ENCODE measurements at regions not wholly inside any gene's neighbourhood (a gene's known extent, or its start where the extent isn't known, plus 50 kb on each side); places are given as distances from the start of the nearest gene placed in this dataset.

GRCh38 chr16:17032332-17032731 is 438.4 kb downstream of the XYLT1 start:
- Histone ChIP-seq H3K4me1 (ENCODE audit: low read length) (peaks cover 10% of the 10 kb centered on the region), H3K36me3 (replicated peaks; ENCODE audit: insufficient read depth, low read length) (no peaks in the 10 kb centered on the region), H3K27me3 (replicated peaks; ENCODE audit: insufficient read depth, low read length) (no peaks in the 10 kb centered on the region), H4K20me1 (ENCODE audit: insufficient read depth, low read length) (no peaks in the 10 kb centered on the region), H3K9me3 (replicated peaks; ENCODE audit: insufficient read depth, low read length) (no peaks in the 10 kb centered on the region), H3K9ac (ENCODE audit: low read length) (no peak overlapping the region), H3K4me2 (ENCODE audit: low read depth, low read length) (no peak overlapping the region), H3K79me2 (ENCODE audit: low read length) (no peaks in the 10 kb centered on the region), H3F3A (ENCODE audit: insufficient read depth, low read length) (peaks cover under 1% of the 10 kb centered on the region; the same call in 1 of the 2 replicates), H2AFZ (ENCODE audit: low read length) (no peak overlapping the region), H3K27ac (ENCODE audit: low read length) (no peak overlapping the region), H3K9me2 (replicated peaks; ENCODE audit: insufficient read depth, low read length) (no peaks in the 10 kb centered on the region), H3K4me3 (ENCODE audit: low read length) (no peak overlapping the region)
- no peak for TF ChIP-seq EZH2phosphoT487 (IDR thresholded peaks at IDR 0.05; ENCODE audit: low read length)
- TF ChIP-seq, protein P1, sequence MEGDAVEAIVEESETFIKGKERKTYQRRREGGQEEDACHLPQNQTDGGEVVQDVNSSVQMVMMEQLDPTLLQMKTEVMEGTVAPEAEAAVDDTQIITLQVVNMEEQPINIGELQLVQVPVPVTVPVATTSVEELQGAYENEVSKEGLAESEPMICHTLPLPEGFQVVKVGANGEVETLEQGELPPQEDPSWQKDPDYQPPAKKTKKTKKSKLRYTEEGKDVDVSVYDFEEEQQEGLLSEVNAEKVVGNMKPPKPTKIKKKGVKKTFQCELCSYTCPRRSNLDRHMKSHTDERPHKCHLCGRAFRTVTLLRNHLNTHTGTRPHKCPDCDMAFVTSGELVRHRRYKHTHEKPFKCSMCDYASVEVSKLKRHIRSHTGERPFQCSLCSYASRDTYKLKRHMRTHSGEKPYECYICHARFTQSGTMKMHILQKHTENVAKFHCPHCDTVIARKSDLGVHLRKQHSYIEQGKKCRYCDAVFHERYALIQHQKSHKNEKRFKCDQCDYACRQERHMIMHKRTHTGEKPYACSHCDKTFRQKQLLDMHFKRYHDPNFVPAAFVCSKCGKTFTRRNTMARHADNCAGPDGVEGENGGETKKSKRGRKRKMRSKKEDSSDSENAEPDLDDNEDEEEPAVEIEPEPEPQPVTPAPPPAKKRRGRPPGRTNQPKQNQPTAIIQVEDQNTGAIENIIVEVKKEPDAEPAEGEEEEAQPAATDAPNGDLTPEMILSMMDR (IDR thresholded peaks at IDR 0.05; ENCODE audit: low read length): no peak
- no peak for TF ChIP-seq EZH2 (optimal IDR thresholded peaks at IDR 0.05; ENCODE audit: low read depth, low read length)
- DNase-seq: no peak

- no peaks in the 10 kb centered on the region for H3K79me2 ChIP-seq (ENCODE audit: low read length)
Observed at GRCh38 chr16:17034477-17035252, 436.1 kb downstream of the XYLT1 start.

DNA sequence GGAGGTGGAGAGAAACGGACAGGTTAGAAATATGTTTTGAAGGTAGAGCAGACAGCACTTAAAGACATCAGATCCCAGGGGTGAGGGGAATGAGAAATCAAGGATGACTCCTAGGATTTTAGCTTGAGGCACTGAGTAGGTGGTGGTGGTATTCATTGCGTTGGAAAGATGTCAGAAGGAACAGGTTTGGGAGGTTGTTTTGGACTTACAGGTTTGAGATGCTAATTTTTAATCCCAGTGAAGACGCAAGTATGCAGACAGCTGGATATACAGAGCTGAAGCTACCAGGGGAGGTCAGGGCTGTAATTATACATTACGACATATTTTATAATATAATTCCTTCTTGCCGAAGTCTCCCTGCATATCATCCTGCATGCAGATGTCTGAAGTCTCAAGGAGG is 433.3 kb downstream of the XYLT1 start:
- no peak overlapping the region for H3K27ac ChIP-seq (ENCODE audit: low read length)
- H3K9ac ChIP-seq (ENCODE audit: low read length): no peak overlapping the region
- H3K79me2 ChIP-seq (ENCODE audit: low read length): no peaks in the 10 kb centered on the region
- no peaks in the 10 kb centered on the region for H3K9me3 ChIP-seq (replicated peaks; ENCODE audit: insufficient read depth, low read length)
- no peak overlapping the region for H2AFZ ChIP-seq (ENCODE audit: low read length)
- no peak overlapping the region for H3K4me3 ChIP-seq (ENCODE audit: low read length)
- H3F3A ChIP-seq (ENCODE audit: insufficient read depth, low read length): no peaks in the 10 kb centered on the region
- no peaks in the 10 kb centered on the region for H4K20me1 ChIP-seq (ENCODE audit: insufficient read depth, low read length)
- H3K9me2 ChIP-seq (replicated peaks; ENCODE audit: insufficient read depth, low read length): no peaks in the 10 kb centered on the region
- H3K36me3 ChIP-seq (replicated peaks; ENCODE audit: insufficient read depth, low read length): no peaks in the 10 kb centered on the region
- H3K4me2 ChIP-seq (ENCODE audit: low read depth, low read length): no peak overlapping the region
- no peak for TF ChIP-seq EZH2phosphoT487 (IDR thresholded peaks at IDR 0.05; ENCODE audit: low read length)
- TF ChIP-seq EZH2 (optimal IDR thresholded peaks at IDR 0.05; ENCODE audit: low read depth, low read length): no peak
- TF ChIP-seq, protein P1 (IDR thresholded peaks at IDR 0.05; ENCODE audit: low read length): no peak
- DNase-seq: no peak
- no peaks in the 10 kb centered on the region for H3K4me1 ChIP-seq (ENCODE audit: low read length)
- no peaks in the 10 kb centered on the region for H3K27me3 ChIP-seq (replicated peaks; ENCODE audit: insufficient read depth, low read length)

More at GRCh38 chr16:17034477-17035252, 436.1 kb downstream of the XYLT1 start:
- no peak for DNase-seq
- H2AFZ ChIP-seq (ENCODE audit: low read length): no peak overlapping the region
- H4K20me1 ChIP-seq (ENCODE audit: insufficient read depth, low read length): no peaks in the 10 kb centered on the region
- H3K4me3 ChIP-seq (ENCODE audit: low read length): no peak overlapping the region
- H3K4me1 ChIP-seq (ENCODE audit: low read length): no peaks in the 10 kb centered on the region
- no peaks in the 10 kb centered on the region for H3F3A ChIP-seq (ENCODE audit: insufficient read depth, low read length)
- TF ChIP-seq, protein P1 (IDR thresholded peaks at IDR 0.05; ENCODE audit: low read length): no peak
- H3K9me2 ChIP-seq (replicated peaks; ENCODE audit: insufficient read depth, low read length): no peaks in the 10 kb centered on the region
- H3K9ac ChIP-seq (ENCODE audit: low read length): no peak overlapping the region
- H3K4me2 ChIP-seq (ENCODE audit: low read depth, low read length): no peak overlapping the region
- no peak overlapping the region for H3K27ac ChIP-seq (ENCODE audit: low read length)
- H3K9me3 ChIP-seq (replicated peaks; ENCODE audit: insufficient read depth, low read length): no peaks in the 10 kb centered on the region
- H3K36me3 ChIP-seq (replicated peaks; ENCODE audit: insufficient read depth, low read length): no peaks in the 10 kb centered on the region
- H3K27me3 ChIP-seq (replicated peaks; ENCODE audit: insufficient read depth, low read length): no peaks in the 10 kb centered on the region
